ENCODE measurements at regions not wholly inside any gene's neighbourhood (a gene's known extent, or its start where the extent isn't known, plus 50 kb on each side); places are given as distances from the start of the nearest gene placed in this dataset.

DNA sequence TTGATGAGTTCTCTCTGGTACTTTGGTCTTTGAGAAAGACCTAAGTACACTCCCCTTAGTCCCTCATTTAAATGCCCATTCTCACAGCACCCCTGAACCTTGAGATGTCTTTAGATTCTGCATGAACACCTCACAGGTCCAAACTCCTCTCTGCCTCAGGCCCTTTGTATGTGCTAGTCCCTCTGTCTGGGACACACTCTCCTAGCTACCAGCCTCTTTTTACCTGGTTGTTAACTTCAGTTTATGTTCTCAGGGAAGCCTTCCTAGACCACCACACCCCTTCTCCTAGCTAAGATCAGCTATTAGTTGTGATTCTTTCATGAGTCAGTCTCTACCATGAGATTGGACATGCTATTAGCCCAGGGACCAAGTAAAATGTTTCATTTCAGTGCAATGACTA is 86.4 kb downstream of the PLCE1 start:
- in situ Hi-C loops (cut with HindIII; ENCODE audit: extremely low pct_ligation_motif_present, low pct_unique_long_range_greater_than_20kb), result no loop called here
- no peak overlapping the region for H2AFZ ChIP-seq (ENCODE audit: low read length)
- H3K79me2 ChIP-seq (ENCODE audit: insufficient read depth, low read length), result no peaks in the 10 kb centered on the region
- no peak for TF ChIP-seq ZNF549 (CRISPR knock-in tag; IDR thresholded peaks at IDR 0.05)
- H3K27me3 ChIP-seq (ENCODE audit: control insufficient read depth in 1 of 2, insufficient read depth in 2 of 2, low read length in 2 of 2), result no peaks in the 10 kb centered on the region; a peak in 1 of 5 replicates
- no peak overlapping the region for H3K27ac ChIP-seq (ENCODE audit: extremely low read length, insufficient read depth, low read length)
- no peak for FAIRE-seq
- ATAC-seq, result no peak
- H4K20me1 ChIP-seq (ENCODE audit: insufficient read depth, low read length), result no peaks in the 10 kb centered on the region
- H3K9ac ChIP-seq (ENCODE audit: insufficient read depth, low read depth, low read length), result no peak overlapping the region
- H3K9me3 ChIP-seq (ENCODE audit: low read length), result peaks cover 10% of the 10 kb centered on the region; the same call in 1 of the 2 replicates
- no peak overlapping the region for H3K4me3 ChIP-seq (replicated peaks in 1 of 3; ENCODE audit: insufficient read depth in 1 of 3, low read depth in 2 of 3, low read length in 3 of 3)
- BruUV-seq (replicated peaks), result no TSS peak
- peaks cover 11% of the 10 kb centered on the region for H3K4me1 ChIP-seq (ENCODE audit: insufficient read depth, low read length)
- H3K36me3 ChIP-seq (replicated peaks in 1 of 2; ENCODE audit: control insufficient read depth in 1 of 2, insufficient read depth in 2 of 2, low read length in 2 of 2), result no peaks in the 10 kb centered on the region
- intact Hi-C loops (cut with micrococcal nuclease; ENCODE audit: unreplicated experiment), result no loop called here
- CTCF ChIA-PET (ENCODE audit: low intra/inter-chr PET ratio, low total read pairs), result no interaction called here
- no peak for DNase-seq (ENCODE audit: low spot score)
- H3K4me2 ChIP-seq (ENCODE audit: low read depth, low read length), result no peak overlapping the region
- POLR2A ChIA-PET, result no interaction called here

DNA sequence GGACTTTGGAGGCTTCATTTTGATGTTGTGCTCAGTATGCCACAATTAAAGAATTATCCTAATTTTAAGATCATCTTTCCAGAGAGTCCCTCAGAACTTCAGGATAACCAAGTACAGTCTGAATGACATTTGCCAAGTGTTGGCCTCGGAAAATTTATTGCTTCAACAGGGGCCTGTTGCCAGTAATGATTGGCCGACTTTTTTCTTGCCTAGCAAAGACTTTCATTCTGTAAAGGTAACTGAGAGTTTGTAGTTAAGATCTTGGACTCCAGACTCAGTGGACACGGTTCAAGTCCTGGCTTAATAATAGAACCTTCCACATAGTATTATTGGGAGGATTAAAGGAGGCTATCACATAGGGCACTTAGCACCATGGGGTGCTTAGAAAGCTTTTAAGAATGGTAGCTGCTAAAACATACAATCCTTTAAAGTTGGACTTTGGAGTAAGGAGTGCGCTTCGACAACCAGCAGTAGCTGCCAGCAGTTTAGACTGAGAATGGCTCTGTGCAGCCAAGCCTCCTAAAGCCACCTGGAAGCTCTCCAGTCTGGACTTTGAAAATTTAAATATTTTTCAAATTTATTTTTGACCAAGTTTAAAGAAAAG is 90.0 kb downstream of the PLCE1 start:
- FAIRE-seq (no peak), DNase-seq (ENCODE audit: low spot score) (no peak), ATAC-seq (no peak)
- Histone ChIP-seq H2AFZ (ENCODE audit: low read length) (no peak overlapping the region), H4K20me1 (ENCODE audit: insufficient read depth, low read length) (no peaks in the 10 kb centered on the region), H3K9ac (ENCODE audit: insufficient read depth, low read depth, low read length) (no peak overlapping the region), H3K4me1 (ENCODE audit: insufficient read depth, low read length) (no peaks in the 10 kb centered on the region), H3K4me3 (replicated peaks in 1 of 3; ENCODE audit: insufficient read depth in 1 of 3, low read depth in 2 of 3, low read length in 3 of 3) (no peak overlapping the region), H3K4me2 (ENCODE audit: low read depth, low read length) (no peak overlapping the region), H3K36me3 (replicated peaks in 1 of 2; ENCODE audit: control insufficient read depth in 1 of 2, insufficient read depth in 2 of 2, low read length in 2 of 2) (no peaks in the 10 kb centered on the region), H3K27ac (ENCODE audit: extremely low read length, insufficient read depth, low read length) (no peak overlapping the region), H3K27me3 (ENCODE audit: control insufficient read depth in 1 of 2, insufficient read depth in 2 of 2, low read length in 2 of 2) (no peaks in the 10 kb centered on the region; a peak in 1 of 5 replicates), H3K9me3 (ENCODE audit: low read length) (peaks cover 10% of the 10 kb centered on the region; the same call in 1 of the 2 replicates), H3K79me2 (ENCODE audit: insufficient read depth, low read length) (no peaks in the 10 kb centered on the region)
- ChIA-PET CTCF (ENCODE audit: low intra/inter-chr PET ratio, low total read pairs) (no interaction called here), POLR2A (no interaction called here)
- in situ Hi-C loops (cut with HindIII; ENCODE audit: extremely low pct_ligation_motif_present, low pct_unique_long_range_greater_than_20kb) (no loop called here), intact Hi-C loops (cut with micrococcal nuclease; ENCODE audit: unreplicated experiment) (no loop called here)
- BruUV-seq (replicated peaks), result no TSS peak
- 33% methylated on average over 5 of the region's 5 CpGs for WGBS (ENCODE audit: low lambda C conversion rate)
- TF ChIP-seq RBM39 (IDR thresholded peaks at IDR 0.05; ENCODE audit: low read depth, low read length, poor library complexity, severe bottlenecking) (no peak), MAF1 (CRISPR knock-in tag; IDR thresholded peaks at IDR 0.05; ENCODE audit: borderline replicate concordance) (no peak), ERF (CRISPR knock-in tag; IDR thresholded peaks at IDR 0.05) (no peak), ZFX (CRISPR knock-in tag; IDR thresholded peaks at IDR 0.05; ENCODE audit: low read depth) (no peak), HNRNPUL1 (IDR thresholded peaks at IDR 0.05; ENCODE audit: low read depth, low read length) (no peak), CHCHD3 (CRISPR knock-in tag; IDR thresholded peaks at IDR 0.05) (no peak), ZNF251 (CRISPR knock-in tag; IDR thresholded peaks at IDR 0.05) (no peak)
- TF ChIP-seq, protein P1, sequence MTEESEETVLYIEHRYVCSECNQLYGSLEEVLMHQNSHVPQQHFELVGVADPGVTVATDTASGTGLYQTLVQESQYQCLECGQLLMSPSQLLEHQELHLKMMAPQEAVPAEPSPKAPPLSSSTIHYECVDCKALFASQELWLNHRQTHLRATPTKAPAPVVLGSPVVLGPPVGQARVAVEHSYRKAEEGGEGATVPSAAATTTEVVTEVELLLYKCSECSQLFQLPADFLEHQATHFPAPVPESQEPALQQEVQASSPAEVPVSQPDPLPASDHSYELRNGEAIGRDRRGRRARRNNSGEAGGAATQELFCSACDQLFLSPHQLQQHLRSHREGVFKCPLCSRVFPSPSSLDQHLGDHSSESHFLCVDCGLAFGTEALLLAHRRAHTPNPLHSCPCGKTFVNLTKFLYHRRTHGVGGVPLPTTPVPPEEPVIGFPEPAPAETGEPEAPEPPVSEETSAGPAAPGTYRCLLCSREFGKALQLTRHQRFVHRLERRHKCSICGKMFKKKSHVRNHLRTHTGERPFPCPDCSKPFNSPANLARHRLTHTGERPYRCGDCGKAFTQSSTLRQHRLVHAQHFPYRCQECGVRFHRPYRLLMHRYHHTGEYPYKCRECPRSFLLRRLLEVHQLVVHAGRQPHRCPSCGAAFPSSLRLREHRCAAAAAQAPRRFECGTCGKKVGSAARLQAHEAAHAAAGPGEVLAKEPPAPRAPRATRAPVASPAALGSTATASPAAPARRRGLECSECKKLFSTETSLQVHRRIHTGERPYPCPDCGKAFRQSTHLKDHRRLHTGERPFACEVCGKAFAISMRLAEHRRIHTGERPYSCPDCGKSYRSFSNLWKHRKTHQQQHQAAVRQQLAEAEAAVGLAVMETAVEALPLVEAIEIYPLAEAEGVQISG (CRISPR knock-in tag; IDR thresholded peaks at IDR 0.05), result no peak
- TF ChIP-seq, protein P2, sequence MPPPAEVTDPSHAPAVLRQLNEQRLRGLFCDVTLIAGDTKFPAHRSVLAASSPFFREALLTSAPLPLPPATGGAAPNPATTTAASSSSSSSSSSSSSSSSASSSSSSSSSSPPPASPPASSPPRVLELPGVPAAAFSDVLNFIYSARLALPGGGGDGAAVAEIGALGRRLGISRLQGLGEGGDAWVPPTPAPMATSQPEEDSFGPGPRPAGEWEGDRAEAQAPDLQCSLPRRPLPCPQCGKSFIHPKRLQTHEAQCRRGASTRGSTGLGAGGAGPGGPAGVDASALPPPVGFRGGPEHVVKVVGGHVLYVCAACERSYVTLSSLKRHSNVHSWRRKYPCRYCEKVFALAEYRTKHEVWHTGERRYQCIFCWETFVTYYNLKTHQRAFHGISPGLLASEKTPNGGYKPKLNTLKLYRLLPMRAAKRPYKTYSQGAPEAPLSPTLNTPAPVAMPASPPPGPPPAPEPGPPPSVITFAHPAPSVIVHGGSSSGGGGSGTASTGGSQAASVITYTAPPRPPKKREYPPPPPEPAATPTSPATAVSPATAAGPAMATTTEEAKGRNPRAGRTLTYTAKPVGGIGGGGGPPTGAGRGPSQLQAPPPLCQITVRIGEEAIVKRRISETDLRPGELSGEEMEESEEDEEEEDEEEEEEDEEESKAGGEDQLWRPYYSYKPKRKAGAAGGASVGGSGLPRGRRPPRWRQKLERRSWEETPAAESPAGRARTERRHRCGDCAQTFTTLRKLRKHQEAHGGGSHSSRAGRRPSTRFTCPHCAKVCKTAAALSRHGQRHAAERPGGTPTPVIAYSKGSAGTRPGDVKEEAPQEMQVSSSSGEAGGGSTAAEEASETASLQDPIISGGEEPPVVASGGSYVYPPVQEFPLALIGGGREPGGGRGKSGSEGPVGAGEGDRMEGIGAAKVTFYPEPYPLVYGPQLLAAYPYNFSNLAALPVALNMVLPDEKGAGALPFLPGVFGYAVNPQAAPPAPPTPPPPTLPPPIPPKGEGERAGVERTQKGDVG (CRISPR knock-in tag; IDR thresholded peaks at IDR 0.05; ENCODE audit: borderline replicate concordance), result no peak
- TF ChIP-seq, protein P3, sequence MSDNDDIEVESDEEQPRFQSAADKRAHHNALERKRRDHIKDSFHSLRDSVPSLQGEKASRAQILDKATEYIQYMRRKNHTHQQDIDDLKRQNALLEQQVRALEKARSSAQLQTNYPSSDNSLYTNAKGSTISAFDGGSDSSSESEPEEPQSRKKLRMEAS (IDR thresholded peaks at IDR 0.05), result no peak
